ENCODE measurements at regions not wholly inside any gene's neighbourhood (a gene's known extent, or its start where the extent isn't known, plus 50 kb on each side); places are given as distances from the start of the nearest gene placed in this dataset.

DNA sequence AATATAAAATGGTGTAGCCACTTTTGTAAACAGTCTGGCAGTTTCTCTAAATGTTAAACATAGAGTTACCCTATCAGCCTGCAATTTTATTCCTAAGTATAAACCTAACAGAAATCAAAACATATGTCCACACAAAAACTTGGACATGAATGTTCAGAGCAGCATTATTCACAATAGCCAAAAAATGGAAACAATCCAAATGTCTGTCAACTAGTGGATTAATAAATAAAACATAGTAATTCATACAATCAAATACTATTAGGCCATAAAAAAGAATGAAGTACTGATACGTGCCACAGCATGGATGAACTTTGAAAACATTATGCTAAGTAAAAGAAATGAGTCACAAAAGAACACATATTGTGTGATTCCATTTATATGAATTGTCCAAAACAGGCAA lies 196.5 kb downstream of the NUAK1 start:
- Mint-ChIP-seq H3K9me3 (no peaks in the 10 kb centered on the region), H3K4me3 (no peak overlapping the region), H3K27me3 (no peaks in the 10 kb centered on the region), H3K27ac (no peak overlapping the region), H3K4me1 (no peaks in the 10 kb centered on the region), H3K36me3 (no peaks in the 10 kb centered on the region)

DNA sequence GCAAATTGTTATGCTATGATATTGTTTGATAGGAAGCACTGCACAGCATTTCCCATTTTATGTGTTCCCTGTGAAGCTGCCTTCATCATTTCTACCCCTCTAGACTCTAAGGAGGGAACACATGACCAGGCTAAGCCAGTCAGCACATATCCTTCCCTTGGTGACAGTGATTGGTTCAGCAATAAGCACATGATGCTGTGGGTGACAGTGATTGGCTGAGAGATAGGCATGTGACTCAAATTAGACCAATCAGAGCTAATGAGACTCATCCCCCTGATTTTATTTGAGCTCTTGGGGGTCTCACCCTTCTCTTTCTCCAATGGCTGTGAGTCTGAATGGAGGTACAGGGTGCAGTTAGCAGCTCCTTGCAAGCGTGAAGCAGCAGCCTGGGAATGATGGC lies 195.2 kb downstream of the NUAK1 start:
- Mint-ChIP-seq H3K4me1 (no peaks in the 10 kb centered on the region), H3K36me3 (no peaks in the 10 kb centered on the region), H3K27me3 (no peaks in the 10 kb centered on the region), H3K9me3 (no peaks in the 10 kb centered on the region), H3K4me3 (no peak overlapping the region), H3K27ac (no peak overlapping the region)

DNA sequence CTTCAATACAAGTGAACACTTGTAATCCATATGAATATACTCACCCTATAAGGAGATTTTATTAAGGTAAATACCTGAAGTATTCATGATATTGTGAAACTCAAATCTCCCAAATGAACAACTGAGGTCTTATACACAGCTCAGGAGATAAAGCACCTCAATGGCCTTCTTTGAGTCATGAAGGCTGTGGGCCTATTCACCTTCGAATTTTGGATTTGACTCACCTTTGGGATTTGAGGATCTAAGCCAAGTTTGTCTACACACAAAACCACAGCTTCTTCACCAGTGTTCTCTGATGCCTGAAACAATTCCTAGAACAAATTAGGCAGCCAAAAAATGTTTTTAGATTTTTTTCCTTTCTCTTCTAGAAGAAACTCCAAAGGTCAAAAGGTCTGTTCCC lies 194.1 kb downstream of the NUAK1 start:
- H3K27me3 Mint-ChIP-seq = no peaks in the 10 kb centered on the region
- H3K4me1 Mint-ChIP-seq = no peaks in the 10 kb centered on the region
- H3K4me3 Mint-ChIP-seq = no peak overlapping the region
- no peaks in the 10 kb centered on the region for H3K9me3 Mint-ChIP-seq
- H3K27ac Mint-ChIP-seq = no peak overlapping the region
- H3K36me3 Mint-ChIP-seq = no peaks in the 10 kb centered on the region

- Mint-ChIP-seq H3K27ac (no peak overlapping the region), H3K36me3 (no peaks in the 10 kb centered on the region), H3K9me3 (no peaks in the 10 kb centered on the region), H3K4me3 (no peak overlapping the region), H3K27me3 (no peaks in the 10 kb centered on the region), H3K4me1 (no peaks in the 10 kb centered on the region)
Measured at GRCh38 chr12:105945880-105946279, 192.9 kb downstream of the NUAK1 start.

- Mint-ChIP-seq H3K4me3 (no peak overlapping the region), H3K27ac (no peak overlapping the region), H3K9me3 (no peaks in the 10 kb centered on the region), H3K27me3 (no peaks in the 10 kb centered on the region), H3K36me3 (no peaks in the 10 kb centered on the region), H3K4me1 (no peaks in the 10 kb centered on the region)
Measured at GRCh38 chr12:105946493-105946901, 192.3 kb downstream of the NUAK1 start.

- Mint-ChIP-seq H3K27ac (no peak overlapping the region), H3K4me1 (no peaks in the 10 kb centered on the region), H3K4me3 (no peak overlapping the region), H3K36me3 (no peaks in the 10 kb centered on the region), H3K9me3 (no peaks in the 10 kb centered on the region), H3K27me3 (no peaks in the 10 kb centered on the region)
Measured at GRCh38 chr12:105947906-105948305, 190.8 kb downstream of the NUAK1 start.

DNA sequence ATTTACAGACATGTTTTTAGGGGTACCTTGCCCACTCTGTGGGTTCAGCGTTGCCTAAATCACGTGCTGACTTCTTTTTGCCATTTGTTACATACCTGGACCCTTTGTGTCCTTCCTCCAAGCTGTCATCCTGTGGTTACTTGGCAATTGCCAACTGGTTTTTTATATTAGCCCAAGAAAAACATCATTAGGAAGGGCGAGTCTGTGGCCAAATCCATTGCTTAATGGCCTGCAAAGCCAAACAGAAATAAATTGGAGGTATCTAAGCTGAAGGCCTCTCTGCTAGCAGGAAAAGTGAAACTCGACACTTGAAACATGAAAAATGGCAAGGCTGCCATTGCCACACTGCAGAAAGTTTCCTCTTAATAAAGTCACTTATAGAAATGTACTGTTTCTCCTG lies 190.4 kb downstream of the NUAK1 start:
- Mint-ChIP-seq H3K27ac (no peak overlapping the region), H3K36me3 (no peaks in the 10 kb centered on the region), H3K9me3 (no peaks in the 10 kb centered on the region), H3K4me1 (no peaks in the 10 kb centered on the region), H3K27me3 (no peaks in the 10 kb centered on the region), H3K4me3 (no peak overlapping the region)

DNA sequence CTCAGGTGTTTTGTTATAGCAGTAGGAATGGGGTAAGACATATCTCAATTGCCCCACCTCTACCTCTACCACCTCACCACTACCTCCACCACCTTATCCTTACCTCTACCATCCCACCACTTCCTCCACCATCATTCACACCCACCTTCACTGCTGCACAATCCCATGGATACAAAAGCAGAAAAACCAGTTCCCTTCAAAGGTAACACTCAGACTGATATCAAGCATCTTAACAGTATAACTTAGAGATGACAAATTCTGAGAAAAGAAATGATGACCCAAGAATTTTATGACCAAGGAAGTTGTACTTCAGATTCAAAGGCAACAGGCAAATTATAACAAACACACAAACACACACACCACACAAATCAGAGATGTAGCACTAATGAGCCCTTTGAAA lies 189.4 kb downstream of the NUAK1 start:
- no peak overlapping the region for H3K4me3 Mint-ChIP-seq

GRCh38 chr12:105951732-105952131 lies 187.0 kb downstream of the NUAK1 start:
- no peak overlapping the region for H3K4me3 Mint-ChIP-seq

More for the DNA sequence above, 189.4 kb downstream of the NUAK1 start:
- Mint-ChIP-seq H3K9me3 (no peaks in the 10 kb centered on the region), H3K27me3 (no peaks in the 10 kb centered on the region), H3K36me3 (no peaks in the 10 kb centered on the region), H3K4me1 (no peaks in the 10 kb centered on the region), H3K27ac (no peak overlapping the region)

GRCh38 chr12:105954951-105955931 lies 183.5 kb downstream of the NUAK1 start:
- Mint-ChIP-seq H3K36me3 (no peaks in the 10 kb centered on the region), H3K27me3 (no peaks in the 10 kb centered on the region), H3K4me3 (no peak overlapping the region), H3K9me3 (no peaks in the 10 kb centered on the region), H3K27ac (no peak overlapping the region), H3K4me1 (no peaks in the 10 kb centered on the region)

More at GRCh38 chr12:105951732-105952131, 187.0 kb downstream of the NUAK1 start:
- Mint-ChIP-seq H3K9me3 (no peaks in the 10 kb centered on the region), H3K4me1 (no peaks in the 10 kb centered on the region), H3K27ac (no peak overlapping the region), H3K27me3 (no peaks in the 10 kb centered on the region), H3K36me3 (no peaks in the 10 kb centered on the region)

GRCh38 chr12:105955976-105956375 lies 182.8 kb downstream of the NUAK1 start:
- H3K36me3 Mint-ChIP-seq = no peaks in the 10 kb centered on the region
- no peaks in the 10 kb centered on the region for H3K9me3 Mint-ChIP-seq
- H3K27ac Mint-ChIP-seq = no peak overlapping the region
- no peaks in the 10 kb centered on the region for H3K27me3 Mint-ChIP-seq
- H3K4me3 Mint-ChIP-seq = no peak overlapping the region
- H3K4me1 Mint-ChIP-seq = no peaks in the 10 kb centered on the region

- no peak overlapping the region for H3K27ac Mint-ChIP-seq
- H3K9me3 Mint-ChIP-seq = no peaks in the 10 kb centered on the region
- no peaks in the 10 kb centered on the region for H3K36me3 Mint-ChIP-seq
- no peak overlapping the region for H3K4me3 Mint-ChIP-seq
- peaks cover 2% of the 10 kb centered on the region for H3K27me3 Mint-ChIP-seq
- no peaks in the 10 kb centered on the region for H3K4me1 Mint-ChIP-seq
Measured at GRCh38 chr12:105956662-105957457, 181.9 kb downstream of the NUAK1 start.

DNA sequence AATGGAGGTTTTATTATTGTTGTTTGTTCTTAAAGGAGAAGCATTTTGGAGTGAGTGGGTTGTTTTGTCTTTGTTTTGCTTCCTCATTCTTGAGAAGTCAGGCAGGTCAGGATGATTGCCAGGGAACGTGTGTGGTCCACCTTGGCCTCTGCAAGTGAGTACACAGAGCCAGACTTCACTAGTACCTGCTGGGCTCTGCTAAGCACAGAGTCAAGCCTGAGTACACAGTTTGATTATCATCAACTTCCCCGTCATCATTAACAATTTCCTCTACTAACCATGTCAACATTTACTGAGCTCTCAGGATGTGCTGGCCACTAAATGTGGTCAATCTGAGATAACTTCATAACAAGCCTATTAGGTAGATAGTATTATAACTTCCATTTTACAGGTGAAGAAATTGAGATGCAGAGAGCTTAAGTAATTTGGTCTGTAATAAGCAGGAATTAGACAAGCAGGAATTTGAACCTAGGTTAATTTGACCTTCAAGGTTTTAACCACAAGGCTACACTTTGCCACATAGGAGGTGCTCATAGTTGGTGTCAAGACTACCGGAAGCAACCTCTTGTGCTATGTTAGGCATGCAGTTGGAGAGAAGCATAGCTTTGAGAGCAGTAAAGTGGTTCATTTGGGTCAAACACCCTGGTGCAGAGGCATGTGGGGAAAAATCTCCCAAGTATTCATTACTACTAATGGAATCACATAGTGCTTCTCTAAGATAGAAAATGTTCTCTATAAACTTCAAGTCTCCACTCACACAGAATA lies 178.3 kb downstream of the NUAK1 start:
- H3K27ac Mint-ChIP-seq = no peak overlapping the region
- H3K9me3 Mint-ChIP-seq = no peaks in the 10 kb centered on the region
- peaks cover 6% of the 10 kb centered on the region for H3K27me3 Mint-ChIP-seq
- H3K4me3 Mint-ChIP-seq = no peak overlapping the region
- H3K4me1 Mint-ChIP-seq = no peaks in the 10 kb centered on the region
- no peaks in the 10 kb centered on the region for H3K36me3 Mint-ChIP-seq

GRCh38 chr12:105961821-105962671 lies 176.7 kb downstream of the NUAK1 start:
- H3K9me3 Mint-ChIP-seq = no peaks in the 10 kb centered on the region
- H3K36me3 Mint-ChIP-seq = no peaks in the 10 kb centered on the region

More at GRCh38 chr12:105961821-105962671, 176.7 kb downstream of the NUAK1 start:
- Mint-ChIP-seq H3K4me3 (no peak overlapping the region), H3K4me1 (no peaks in the 10 kb centered on the region), H3K27ac (no peak overlapping the region), H3K27me3 (peaks cover 6% of the 10 kb centered on the region)
